HCT116 (cell line): ENCODE measurements at regions not wholly inside any gene's neighbourhood (a gene's known extent, or its start where the extent isn't known, plus 50 kb on each side); places are given as distances from the start of the nearest gene placed in this dataset.

ENCODE experiments used
- ATAC-seq: fragments of 200-7000 bp; cut with Tn5 transposase; 2 replicates; pipeline ENCODE4 v1.9.1; 2020; ENCODE audit warnings: mild to moderate bottlenecking, moderate library complexity
- BruUV-seq: library from RNA; stranded (reverse); fragments of 400-500 nt; replicated peaks from 2 replicates; lab custom pipeline; 2021; lab: Mats Ljungman, UMichigan
- CTCF ChIA-PET: fragments of 300-600 bp; sonication (Branson Sonifier 250); formaldehyde crosslinking; loops from one replicate; lab custom pipeline; 2021; ENCODE audit warnings: antibody characterized with exemption; lab: Charles Lee
- POLR2A ChIA-PET: fragments of 300-600, 350-600 bp; sonication (Branson Sonifier 250); formaldehyde crosslinking; loops from one replicate; lab custom pipeline; 2021; ENCODE audit warnings: antibody characterized with exemption; lab: Charles Lee
- RAD21 ChIA-PET, 2 experiments: fragments of 300-600 bp; sonication (Branson Sonifier 250); formaldehyde crosslinking; loops; one replicate each; lab custom pipeline; 2023; ENCODE audit warnings: low total read pairs in 2 of 2; ENCODE audit not compliant: uncharacterized antibody in 2 of 2, unreplicated experiment in 2 of 2, low non-redundant PET in 1 of 2; lab: Charles Lee
- DNase-seq: peaks from one replicate; pipeline ENCODE4 v3.0.0-alpha.2; 2010; ENCODE audit warnings: low read depth, low spot score
- H2AFZ ChIP-seq: fragments of 200-600 bp; shearing (Covaris generic), sonication (generic); 2 replicates; pipeline ENCODE4 v1.6.1; 2017; ENCODE audit warnings: low read depth, mixed run types, mixed read lengths, antibody characterized with exemption, low read length; ENCODE audit not compliant: poor library complexity, severe bottlenecking
- H3K27ac ChIP-seq: 2 replicates; pipeline ENCODE4 v1.5.1; 2012; ENCODE audit warnings: low read depth, low read length
- H3K27me3 ChIP-seq: fragments of 200-600 bp; sonication (generic); 2 replicates; pipeline ENCODE4 v1.6.1; 2016; ENCODE audit warnings: mixed run types, low read length, mixed read lengths; ENCODE audit not compliant: insufficient read depth
- H3K36me3 ChIP-seq, 2 experiments: fragments of 200-500 bp in 1 of 2; fragments of 200-600 bp in 1 of 2; sonication (Bioruptor generic) in 1 of 2; sonication (generic) in 1 of 2; 2 replicates each; pipeline versions ENCODE4 v1.5.1 to v1.6.1; 2014 to 2016; ENCODE audit warnings: low read length in 2 of 2, inconsistent platforms in 1 of 2, mixed read lengths in 1 of 2, mixed run types in 1 of 2; ENCODE audit not compliant: insufficient read depth in 2 of 2, control insufficient read depth in 1 of 2
- H3K4me1 ChIP-seq, 2 experiments: fragments of 200-600 bp in 1 of 2; sonication (generic) in 1 of 2; 2 replicates each; pipeline versions ENCODE4 v1.5.1 to v1.6.1; 2012 to 2017; ENCODE audit warnings: low read length in 2 of 2, inconsistent platforms in 1 of 2, mild to moderate bottlenecking in 1 of 2, mixed read lengths in 1 of 2, mixed run types in 1 of 2, moderate library complexity in 1 of 2; ENCODE audit not compliant: insufficient read depth in 2 of 2, control insufficient read depth in 1 of 2
- H3K4me2 ChIP-seq: fragments of 200-600 bp; sonication (generic); 2 replicates; pipeline ENCODE4 v1.6.1; 2017; ENCODE audit warnings: mixed run types, low read length, mixed read lengths
- H3K4me3 ChIP-seq, 2 experiments: fragments of 200-600 bp in 1 of 2; sonication (generic) in 1 of 2; replicated peaks in 1 of 2; 2 replicates each; pipeline ENCODE4 v1.5.1; 2011 to 2016; ENCODE audit warnings: low read length in 2 of 2, control low read depth in 1 of 2, low read depth in 1 of 2, mild to moderate bottlenecking in 1 of 2, mixed read lengths in 1 of 2, mixed run types in 1 of 2
- H3K79me2 ChIP-seq: fragments of 200-600 bp; sonication (generic); 2 replicates; pipeline ENCODE4 v1.6.1; 2017; ENCODE audit warnings: mild to moderate bottlenecking, mixed run types, low read length, moderate library complexity, mixed read lengths; ENCODE audit not compliant: insufficient read depth
- H3K9ac ChIP-seq: fragments of 200-600 bp; sonication (generic); 2 replicates; pipeline ENCODE4 v1.6.1; 2016; ENCODE audit warnings: low read length, mixed read lengths
- H3K9me2 ChIP-seq: fragments of 200-600 bp; sonication (generic), shearing (Covaris generic); 2 replicates; pipeline ENCODE4 v1.6.1; 2017; ENCODE audit warnings: mixed run types, mild to moderate bottlenecking, moderate library complexity; ENCODE audit not compliant: insufficient read depth
- H3K9me3 ChIP-seq, 2 experiments: fragments of 200-500 bp in 1 of 2; fragments of 200-600 bp in 1 of 2; sonication (Bioruptor generic) in 1 of 2; sonication (generic) in 1 of 2; 2 replicates each; pipeline ENCODE4 v1.6.1; 2014 to 2017; ENCODE audit warnings: low read length in 2 of 2, mixed read lengths in 2 of 2, inconsistent platforms in 1 of 2, low read depth in 1 of 2, mild to moderate bottlenecking in 1 of 2, mixed run types in 1 of 2, moderate library complexity in 1 of 2; ENCODE audit not compliant: control insufficient read depth in 1 of 2, insufficient read depth in 1 of 2
- H4K20me1 ChIP-seq: fragments of 200-600 bp; sonication (generic), shearing (Covaris generic); 2 replicates; pipeline ENCODE4 v1.6.1; 2017; ENCODE audit warnings: mixed run types, mild to moderate bottlenecking, moderate library complexity; ENCODE audit not compliant: insufficient read depth
- CBX3 ChIP-seq: IDR thresholded peaks from 2 replicates; pipeline ENCODE4 v1.6.1; 2012; ENCODE audit warnings: low read depth
- CEBPB ChIP-seq: IDR thresholded peaks from 2 replicates; pipeline ENCODE4 v1.6.1; 2012; ENCODE audit warnings: low read depth
- CTCF ChIP-seq, 3 experiments: fragments of 200-600 bp in 1 of 3; sonication (generic) in 1 of 3; IDR thresholded peaks in 2 of 3; conservative IDR thresholded peaks in 1 of 3; 2 replicates each; pipeline ENCODE4 v1.5.1; 2012 to 2017; ENCODE audit warnings: low read depth in 2 of 3, low read length in 2 of 3, antibody characterized with exemption in 1 of 3, borderline replicate concordance in 1 of 3, control low read depth in 1 of 3, mild to moderate bottlenecking in 1 of 3, mixed read lengths in 1 of 3, mixed run types in 1 of 3, moderate library complexity in 1 of 3; ENCODE audit not compliant: insufficient read depth in 1 of 3
- EGR1 ChIP-seq: IDR thresholded peaks from 2 replicates; pipeline ENCODE4 v1.6.1; 2012; ENCODE audit warnings: low read depth
- ELF1 ChIP-seq: IDR thresholded peaks from 2 replicates; pipeline ENCODE4 v1.6.1; 2012; ENCODE audit warnings: low read depth, borderline replicate concordance
- EZH2 ChIP-seq: fragments of 200-600 bp; sonication (generic); IDR thresholded peaks from 2 replicates; pipeline ENCODE4 v1.6.1; 2017; ENCODE audit warnings: antibody characterized with exemption, mixed run types
- EZH2phosphoT487 ChIP-seq: fragments of 200-600 bp; IDR thresholded peaks from 2 replicates; pipeline ENCODE4 v1.6.1; 2018; ENCODE audit warnings: antibody characterized with exemption, borderline replicate concordance
- FOSL1 ChIP-seq: IDR thresholded peaks from 2 replicates; pipeline ENCODE4 v1.6.1; 2012; ENCODE audit warnings: low read depth
- JUND ChIP-seq: IDR thresholded peaks from 2 replicates; pipeline ENCODE4 v1.6.1; 2012
- POLR2A ChIP-seq: IDR thresholded peaks from 2 replicates; pipeline ENCODE4 v1.7.0; 2011; ENCODE audit warnings: borderline replicate concordance; ENCODE audit not compliant: insufficient read depth, insufficient read length; ENCODE audit errors: extremely low read depth
- POLR2AphosphoS5 ChIP-seq: IDR thresholded peaks from 2 replicates; pipeline ENCODE4 v1.6.1; 2011; ENCODE audit warnings: mild to moderate bottlenecking, low read depth, low read length, moderate library complexity
- SIN3A ChIP-seq: IDR thresholded peaks from 2 replicates; pipeline ENCODE4 v1.6.1; 2012; ENCODE audit warnings: low read depth
- SP1 ChIP-seq: IDR thresholded peaks from 2 replicates; pipeline ENCODE4 v1.6.1; 2012; ENCODE audit warnings: low read depth
- SRF ChIP-seq: IDR thresholded peaks from 2 replicates; pipeline ENCODE4 v1.6.1; 2012; ENCODE audit warnings: low read depth
- YY1 ChIP-seq: IDR thresholded peaks from 2 replicates; pipeline ENCODE4 v1.6.1; 2011; ENCODE audit warnings: low read length, low read depth, moderate library complexity, mild to moderate bottlenecking; ENCODE audit not compliant: insufficient replicate concordance; ENCODE audit errors: extremely low read depth
- ZBTB33 ChIP-seq: IDR thresholded peaks from 2 replicates; pipeline ENCODE4 v1.6.1; 2011; ENCODE audit warnings: mild to moderate bottlenecking, low read length, moderate library complexity; ENCODE audit not compliant: insufficient replicate concordance; ENCODE audit errors: extremely low read depth
- ZFX ChIP-seq: fragments of 450-650 bp; IDR thresholded peaks from 2 replicates; pipeline ENCODE4 v1.6.1; 2017
- ZNF274 ChIP-seq: fragments of 200-500 bp; sonication (Bioruptor generic); IDR thresholded peaks from 2 replicates; pipeline ENCODE4 v1.6.1; 2014; ENCODE audit warnings: mild to moderate bottlenecking, low read depth, low read length, inconsistent platforms
- intact Hi-C: fragments of 100-400 bp; cut with micrococcal nuclease; formaldehyde crosslinking; loops from 2 replicates; pipeline ENCODE4 v1.10.0; 2022

- ChIA-PET CTCF (no interaction called here), POLR2A (no interaction called here)
- 0 out of 2 replicates have a peak, but pooled peaks cover 3% of the 10 kb centered on the region for H3K27me3 ChIP-seq
These were observed 241.6 kb downstream of the PIK3C3 start for GRCh38 chr18:42196651-42197050.

More at GRCh38 chr18:42196651-42197050, 241.6 kb downstream of the PIK3C3 start:
- H3K9me2 ChIP-seq = no peaks in the 10 kb centered on the region
- intact Hi-C loops = no loop called here
- no peak for TF ChIP-seq CTCF (IDR thresholded peaks at IDR 0.05 in 2 of 3, conservative IDR thresholded peaks at IDR 0.05 in 1 of 3; ENCODE audit: borderline replicate concordance in 1 of 3, insufficient read depth in 1 of 3, low read depth in 2 of 3, low read length in 2 of 3)
- no peak for TF ChIP-seq ZFX
- TF ChIP-seq EGR1 = no peak
- no peak for TF ChIP-seq ZNF274
- TF ChIP-seq JUND = no peak
- TF ChIP-seq ELF1 = no peak
- TF ChIP-seq SP1 = no peak
- TF ChIP-seq SIN3A = no peak
- no peak for TF ChIP-seq YY1
- no peak for TF ChIP-seq CBX3
- TF ChIP-seq EZH2phosphoT487 = no peak
- TF ChIP-seq POLR2A = no peak
- no peak for TF ChIP-seq POLR2AphosphoS5
- no peak for TF ChIP-seq CEBPB
- TF ChIP-seq FOSL1 = no peak
- no peak for TF ChIP-seq ZBTB33
- TF ChIP-seq EZH2 = no peak
- TF ChIP-seq SRF = no peak
- no peak overlapping the region for H3K27ac ChIP-seq
- RAD21 ChIA-PET = no interaction called here
- peaks cover 0 to 4% of the 10 kb centered on the region in 2 experiments; a peak in 1 of 4 replicates for H3K9me3 ChIP-seq
- no peaks in the 10 kb centered on the region for H3K36me3 ChIP-seq
- no peaks in the 10 kb centered on the region for H3K4me1 ChIP-seq
- no peak overlapping the region for H3K4me3 ChIP-seq
- BruUV-seq = no TSS peak
- no peaks in the 10 kb centered on the region for H3K79me2 ChIP-seq
- no peak overlapping the region for H3K4me2 ChIP-seq
- no peak overlapping the region for H3K9ac ChIP-seq
- DNase-seq (no peak), ATAC-seq (no peak)
- H4K20me1 ChIP-seq = no peaks in the 10 kb centered on the region
- H2AFZ ChIP-seq = no peak overlapping the region
